ENCODE measurements at regions not wholly inside any gene's neighbourhood (a gene's known extent, or its start where the extent isn't known, plus 50 kb on each side); places are given as distances from the start of the nearest gene placed in this dataset.

GRCh38 chr16:16828913-16829398 is 450.0 kb downstream of the NPIPA7 start:
- no peak for TF ChIP-seq CTCF (IDR thresholded peaks at IDR 0.05)
- TF ChIP-seq ZFX (IDR thresholded peaks at IDR 0.05; ENCODE audit: borderline replicate concordance) = no peak
- no peak overlapping the region for H3K27ac ChIP-seq

- H3K27ac ChIP-seq = no peak overlapping the region
- TF ChIP-seq CTCF (IDR thresholded peaks at IDR 0.05) (no peak), ZFX (IDR thresholded peaks at IDR 0.05; ENCODE audit: borderline replicate concordance) (no peak)
Measured at GRCh38 chr16:16830401-16830800, 451.5 kb downstream of the NPIPA7 start.

GRCh38 chr16:16830973-16831372 is 452.0 kb downstream of the NPIPA7 start:
- TF ChIP-seq CTCF (IDR thresholded peaks at IDR 0.05) (no peak), ZFX (IDR thresholded peaks at IDR 0.05; ENCODE audit: borderline replicate concordance) (no peak)
- H3K27ac ChIP-seq = no peak overlapping the region

GRCh38 chr16:16833165-16833564 is 454.2 kb downstream of the NPIPA7 start:
- no peak for TF ChIP-seq CTCF (IDR thresholded peaks at IDR 0.05)
- TF ChIP-seq ZFX (IDR thresholded peaks at IDR 0.05; ENCODE audit: borderline replicate concordance) = no peak
- H3K27ac ChIP-seq = no peak overlapping the region

- H3K27ac ChIP-seq = no peak overlapping the region
- no peak for TF ChIP-seq CTCF (IDR thresholded peaks at IDR 0.05)
- no peak for TF ChIP-seq ZFX (IDR thresholded peaks at IDR 0.05; ENCODE audit: borderline replicate concordance)
Measured at GRCh38 chr16:16850274-16850673, 471.3 kb downstream of the NPIPA7 start.

GRCh38 chr16:16857012-16857411 is 478.1 kb downstream of the NPIPA7 start:
- H3K27ac ChIP-seq = no peak overlapping the region
- no peak for TF ChIP-seq ZFX (IDR thresholded peaks at IDR 0.05; ENCODE audit: borderline replicate concordance)
- no peak for TF ChIP-seq CTCF (IDR thresholded peaks at IDR 0.05)

GRCh38 chr16:16857603-16858283 is 478.8 kb downstream of the NPIPA7 start:
- TF ChIP-seq CTCF (IDR thresholded peaks at IDR 0.05) (no peak), ZFX (IDR thresholded peaks at IDR 0.05; ENCODE audit: borderline replicate concordance) (no peak)
- no peak overlapping the region for H3K27ac ChIP-seq
